Loucy (cell line): ENCODE measurements at regions not wholly inside any gene's neighbourhood (a gene's known extent, or its start where the extent isn't known, plus 50 kb on each side); places are given as distances from the start of the nearest gene placed in this dataset.

ENCODE experiments used
- H2AFZ ChIP-seq: fragments of 200-600 bp; sonication (generic); 2 replicates; pipeline ENCODE4 v1.6.0; 2016; ENCODE audit warnings: antibody characterized with exemption, mild to moderate bottlenecking, low read length, moderate library complexity
- H3F3A ChIP-seq: fragments of 200-600 bp; 2 replicates; pipeline ENCODE4 v1.6.0; 2016; ENCODE audit warnings: antibody characterized with exemption, low read depth, mild to moderate bottlenecking
- H3K27me3 ChIP-seq: fragments of 200-600 bp; sonication (generic); 2 replicates; pipeline ENCODE4 v1.6.1; 2014; ENCODE audit warnings: low read length, mild to moderate bottlenecking; ENCODE audit not compliant: insufficient read depth, poor library complexity, severe bottlenecking
- H3K36me3 ChIP-seq: fragments of 200-600 bp; sonication (generic); 2 replicates; pipeline ENCODE4 v1.6.1; 2016; ENCODE audit warnings: low read length; ENCODE audit not compliant: insufficient read depth
- H3K4me1 ChIP-seq: fragments of 200-600 bp; sonication (generic); 2 replicates; pipeline ENCODE4 v1.5.1; 2014; ENCODE audit warnings: low read length, mild to moderate bottlenecking; ENCODE audit not compliant: insufficient read depth, poor library complexity, severe bottlenecking
- H3K4me2 ChIP-seq: fragments of 200-600 bp; sonication (generic); 2 replicates; pipeline ENCODE4 v1.6.0; 2014; ENCODE audit warnings: antibody characterized with exemption, low read length, low read depth, mild to moderate bottlenecking; ENCODE audit not compliant: poor library complexity, severe bottlenecking
- H3K4me3 ChIP-seq: fragments of 200-600 bp; sonication (generic); 2 replicates; pipeline ENCODE4 v1.5.1; 2014; ENCODE audit warnings: low read length, mild to moderate bottlenecking, mixed read lengths; ENCODE audit not compliant: poor library complexity, severe bottlenecking
- H3K79me2 ChIP-seq: fragments of 200-600 bp; sonication (generic); 2 replicates; pipeline ENCODE4 v1.6.1; 2014; ENCODE audit warnings: low read length; ENCODE audit not compliant: insufficient read depth
- H3K9ac ChIP-seq: fragments of 200-600 bp; sonication (generic); 2 replicates; pipeline ENCODE4 v1.6.0; 2014; ENCODE audit warnings: mild to moderate bottlenecking, low read depth, low read length, moderate library complexity; ENCODE audit not compliant: poor library complexity, severe bottlenecking
- H3K9me2 ChIP-seq: fragments of 200-600 bp; sonication (generic); replicated peaks from 2 replicates; pipeline ENCODE4 v1.6.1; 2016; ENCODE audit warnings: low read depth, low read length, mixed read lengths
- H3K9me3 ChIP-seq: fragments of 200-600 bp; sonication (generic); 2 replicates; pipeline ENCODE4 v1.6.1; 2014; ENCODE audit warnings: mild to moderate bottlenecking, antibody characterized with exemption, low read length, low read depth; ENCODE audit not compliant: insufficient read depth
- H4K20me1 ChIP-seq: fragments of 200-600 bp; sonication (generic); 2 replicates; pipeline ENCODE4 v1.6.0; 2014; ENCODE audit warnings: antibody characterized with exemption, low read length, mild to moderate bottlenecking; ENCODE audit not compliant: insufficient read depth, poor library complexity, severe bottlenecking
- EZH2phosphoT487 ChIP-seq: fragments of 200-600 bp; IDR thresholded peaks from 2 replicates; pipeline ENCODE4 v1.6.1; 2018; ENCODE audit warnings: antibody characterized with exemption, mild to moderate bottlenecking, moderate library complexity, borderline replicate concordance
- TF ChIP-seq, protein P1 (sequence below): fragments of 200-600 bp; sonication (generic); conservative IDR thresholded peaks from 2 replicates; pipeline ENCODE4 v1.5.1; 2014; ENCODE audit warnings: mild to moderate bottlenecking, antibody characterized with exemption, low read length

DNA sequence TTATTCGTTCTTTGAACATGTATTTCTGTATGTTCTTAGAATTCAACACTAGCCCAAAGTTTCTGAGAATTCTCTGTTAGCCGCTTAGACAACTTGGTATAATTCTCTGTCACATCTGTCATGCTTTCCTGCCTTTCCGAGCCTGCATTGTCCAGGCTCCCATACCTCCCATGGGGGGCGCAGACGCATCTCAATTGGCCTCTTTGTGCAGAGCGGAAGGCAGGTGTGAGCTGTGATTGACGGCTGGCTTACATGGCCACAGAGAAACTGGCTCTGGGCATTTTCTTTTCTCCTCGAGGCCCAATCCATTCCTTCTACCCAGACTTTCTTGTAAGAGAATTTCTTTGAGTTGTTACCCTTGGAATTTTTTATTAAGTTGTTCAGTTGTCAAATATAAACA is 132.7 kb upstream of the SESN3 start:
- no peak for TF ChIP-seq EZH2phosphoT487
- TF ChIP-seq, protein P1, sequence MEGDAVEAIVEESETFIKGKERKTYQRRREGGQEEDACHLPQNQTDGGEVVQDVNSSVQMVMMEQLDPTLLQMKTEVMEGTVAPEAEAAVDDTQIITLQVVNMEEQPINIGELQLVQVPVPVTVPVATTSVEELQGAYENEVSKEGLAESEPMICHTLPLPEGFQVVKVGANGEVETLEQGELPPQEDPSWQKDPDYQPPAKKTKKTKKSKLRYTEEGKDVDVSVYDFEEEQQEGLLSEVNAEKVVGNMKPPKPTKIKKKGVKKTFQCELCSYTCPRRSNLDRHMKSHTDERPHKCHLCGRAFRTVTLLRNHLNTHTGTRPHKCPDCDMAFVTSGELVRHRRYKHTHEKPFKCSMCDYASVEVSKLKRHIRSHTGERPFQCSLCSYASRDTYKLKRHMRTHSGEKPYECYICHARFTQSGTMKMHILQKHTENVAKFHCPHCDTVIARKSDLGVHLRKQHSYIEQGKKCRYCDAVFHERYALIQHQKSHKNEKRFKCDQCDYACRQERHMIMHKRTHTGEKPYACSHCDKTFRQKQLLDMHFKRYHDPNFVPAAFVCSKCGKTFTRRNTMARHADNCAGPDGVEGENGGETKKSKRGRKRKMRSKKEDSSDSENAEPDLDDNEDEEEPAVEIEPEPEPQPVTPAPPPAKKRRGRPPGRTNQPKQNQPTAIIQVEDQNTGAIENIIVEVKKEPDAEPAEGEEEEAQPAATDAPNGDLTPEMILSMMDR, result no peak
- Histone ChIP-seq H3K27me3 (no peaks in the 10 kb centered on the region), H3K9me2 (no peaks in the 10 kb centered on the region), H4K20me1 (no peaks in the 10 kb centered on the region), H2AFZ (no peak overlapping the region), H3F3A (no peaks in the 10 kb centered on the region), H3K4me1 (no peaks in the 10 kb centered on the region), H3K36me3 (no peaks in the 10 kb centered on the region), H3K79me2 (no peaks in the 10 kb centered on the region), H3K9me3 (no peaks in the 10 kb centered on the region), H3K9ac (no peak overlapping the region), H3K4me2 (no peak overlapping the region), H3K4me3 (no peak overlapping the region)

DNA sequence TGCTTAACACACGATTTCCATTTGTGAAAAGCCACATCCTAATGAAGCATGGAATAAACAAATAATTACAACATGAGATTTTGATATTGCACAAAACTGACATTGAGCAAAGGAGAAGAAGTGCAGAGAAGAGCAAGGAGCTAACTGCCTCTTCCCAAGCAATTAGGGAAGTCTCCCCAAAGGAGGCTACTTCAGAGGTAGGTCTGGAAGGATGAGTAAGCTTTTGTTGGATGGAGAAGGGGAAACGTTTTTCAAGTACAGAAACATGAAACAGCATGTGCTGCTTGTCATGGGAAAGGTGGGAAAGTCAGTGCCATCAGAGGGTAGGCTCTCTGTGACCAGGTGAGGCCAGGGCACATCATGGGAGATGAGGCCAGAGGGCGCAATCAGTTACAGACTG is 132.2 kb upstream of the SESN3 start:
- Histone ChIP-seq H3K4me2 (no peak overlapping the region), H3K4me1 (no peaks in the 10 kb centered on the region), H3K27me3 (no peaks in the 10 kb centered on the region), H4K20me1 (no peaks in the 10 kb centered on the region), H3K79me2 (no peaks in the 10 kb centered on the region), H3K4me3 (no peak overlapping the region), H3K9me3 (no peaks in the 10 kb centered on the region), H3F3A (no peaks in the 10 kb centered on the region), H3K9ac (no peak overlapping the region), H3K9me2 (no peaks in the 10 kb centered on the region), H2AFZ (no peak overlapping the region), H3K36me3 (no peaks in the 10 kb centered on the region)
- TF ChIP-seq, protein P1, result no peak
- no peak for TF ChIP-seq EZH2phosphoT487

DNA sequence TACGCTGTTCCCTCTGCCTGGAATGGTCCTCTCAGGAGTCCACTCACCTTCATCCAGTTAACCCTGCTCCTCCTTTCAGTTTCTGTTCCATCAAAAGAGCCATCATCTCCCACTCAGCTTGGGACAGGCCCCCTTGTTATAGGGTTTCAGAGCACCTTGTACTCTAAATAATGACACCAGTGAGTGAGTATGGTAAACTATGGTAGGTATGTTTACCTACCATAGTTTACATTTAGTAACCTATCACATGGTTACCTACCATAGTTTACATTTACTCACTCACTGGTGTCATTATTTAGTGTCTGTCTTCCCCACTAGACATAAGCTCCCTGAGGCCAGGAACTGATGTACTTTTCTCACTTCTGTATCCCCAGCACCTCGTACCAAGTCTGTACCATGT is 130.2 kb upstream of the SESN3 start:
- Histone ChIP-seq H4K20me1 (no peaks in the 10 kb centered on the region), H3K79me2 (no peaks in the 10 kb centered on the region), H3K9me2 (no peaks in the 10 kb centered on the region), H3K27me3 (no peaks in the 10 kb centered on the region), H3K36me3 (no peaks in the 10 kb centered on the region), H3K4me3 (no peak overlapping the region), H3K9me3 (no peaks in the 10 kb centered on the region), H3K4me1 (no peaks in the 10 kb centered on the region), H2AFZ (no peak overlapping the region), H3K4me2 (no peak overlapping the region), H3K9ac (no peak overlapping the region), H3F3A (no peaks in the 10 kb centered on the region)
- no peak for TF ChIP-seq EZH2phosphoT487
- TF ChIP-seq, protein P1, result no peak
